Endothelial cell of umbilical vein (primary cell): ENCODE measurements at regions not wholly inside any gene's neighbourhood (a gene's known extent, or its start where the extent isn't known, plus 50 kb on each side); places are given as distances from the start of the nearest gene placed in this dataset.

ENCODE experiments used
- BruUV-seq: library from RNA; stranded (reverse); fragments of 400-500 nt; replicated peaks from 2 replicates; lab custom pipeline; 2021; lab: Mats Ljungman, UMichigan
- CTCF ChIA-PET: fragments of 300-600, 350-600 bp; sonication (Branson Sonifier 250); formaldehyde crosslinking; loops from one replicate; lab custom pipeline; 2021; ENCODE audit warnings: antibody characterized with exemption, inconsistent platforms; lab: Charles Lee
- POLR2A ChIA-PET: fragments of 300-600, 350-600 bp; sonication (Branson Sonifier 250); formaldehyde crosslinking; loops from one replicate; lab custom pipeline; 2021; ENCODE audit warnings: antibody characterized with exemption, inconsistent platforms; lab: Charles Lee
- DNase-seq: peaks from one replicate; pipeline ENCODE4 v3.0.0-alpha.2; 2011; ENCODE audit warnings: low read depth, low spot score
- FAIRE-seq: peaks from 2 replicates; lab custom pipeline; 2011; peaks lifted over from hg19 to GRCh38; lab: Jason Lieb, UNC
- H2AFZ ChIP-seq: 2 replicates; pipeline ENCODE4 v1.6.0; 2012; ENCODE audit warnings: low read depth, low read length, control low read depth, inconsistent platforms
- H3K27ac ChIP-seq: 2 replicates; pipeline ENCODE4 v1.5.1; 2011; ENCODE audit warnings: low read depth, mild to moderate bottlenecking, control low read depth, low read length, moderate library complexity; ENCODE audit not compliant: insufficient read depth
- H3K27me3 ChIP-seq, 2 experiments: 2 replicates each; pipeline versions ENCODE4 v1.6.0 to v1.6.1; 2011; ENCODE audit warnings: low read length in 2 of 2, mixed read lengths in 1 of 2; ENCODE audit not compliant: control insufficient read depth in 2 of 2, insufficient read depth in 2 of 2
- H3K36me3 ChIP-seq, 2 experiments: 2 replicates in 1 of 2; 3 replicates in 1 of 2; pipeline ENCODE4 v1.5.1; 2011; ENCODE audit warnings: low read length in 2 of 2, mild to moderate bottlenecking in 1 of 2, moderate library complexity in 1 of 2; ENCODE audit not compliant: control insufficient read depth in 2 of 2, insufficient read depth in 2 of 2; ENCODE audit errors: extremely low read depth in 1 of 2
- H3K4me1 ChIP-seq: 3 replicates; pipeline ENCODE4 v1.5.1; 2011; ENCODE audit warnings: mild to moderate bottlenecking, low read length; ENCODE audit not compliant: control insufficient read depth, insufficient read depth; ENCODE audit errors: extremely low read depth
- H3K4me2 ChIP-seq: 2 replicates; pipeline ENCODE4 v1.6.1; 2011; ENCODE audit warnings: low read length, control low read depth, mixed read lengths; ENCODE audit not compliant: insufficient read depth
- H3K4me3 ChIP-seq, 3 experiments: fragments of 200-600 bp in 1 of 3; sonication (generic), shearing (Covaris generic) in 1 of 3; replicated peaks in 1 of 3; 2 replicates each; pipeline ENCODE4 v1.5.1; 2011 to 2016; ENCODE audit warnings: control low read depth in 3 of 3, low read length in 3 of 3, mild to moderate bottlenecking in 2 of 3, inconsistent platforms in 1 of 3, low read depth in 1 of 3, moderate library complexity in 1 of 3; ENCODE audit not compliant: insufficient read depth in 1 of 3
- H3K79me2 ChIP-seq: 2 replicates; pipeline ENCODE4 v1.6.0; 2012; ENCODE audit warnings: low read length, inconsistent platforms; ENCODE audit not compliant: control insufficient read depth, insufficient read depth
- H3K9ac ChIP-seq: replicated peaks from 2 replicates; pipeline ENCODE3; 2011; ENCODE audit warnings: low read length, control low read depth; ENCODE audit not compliant: insufficient read depth; ENCODE audit errors: extremely low read depth
- H3K9me1 ChIP-seq: replicated peaks from 3 replicates; pipeline ENCODE4 v1.6.0; 2011; ENCODE audit warnings: mild to moderate bottlenecking, low read length; ENCODE audit not compliant: control insufficient read depth, insufficient read depth; ENCODE audit errors: extremely low read depth
- H3K9me3 ChIP-seq: replicated peaks from 2 replicates; pipeline ENCODE4 v1.5.1; 2012; ENCODE audit warnings: low read length, inconsistent platforms; ENCODE audit not compliant: control insufficient read depth, insufficient read depth
- H4K20me1 ChIP-seq: replicated peaks from 2 replicates; pipeline ENCODE3; 2011; ENCODE audit warnings: mild to moderate bottlenecking, low read length; ENCODE audit not compliant: control insufficient read depth, insufficient read depth; ENCODE audit errors: extremely low read depth
- CTCF ChIP-seq, 2 donors: IDR thresholded peaks; 1 replicate in 1 of 2; 2 replicates in 1 of 2; pipeline ENCODE4 v1.5.1; 2011; ENCODE audit warnings: low read length in 2 of 2, mild to moderate bottlenecking in 2 of 2, moderate library complexity in 2 of 2, control low read depth in 1 of 2, inconsistent platforms in 1 of 2, low read depth in 1 of 2; ENCODE audit not compliant: insufficient read depth in 1 of 2; ENCODE audit errors: extremely low read depth in 1 of 2
- EZH2 ChIP-seq: IDR thresholded peaks from 2 replicates; pipeline ENCODE4 v1.6.1; 2012; ENCODE audit warnings: borderline replicate concordance, low read depth, mild to moderate bottlenecking, moderate library complexity, low read length, inconsistent platforms; ENCODE audit not compliant: severe bottlenecking
- FOS ChIP-seq: IDR thresholded peaks from 2 replicates; pipeline ENCODE4 v1.6.1; 2011; ENCODE audit warnings: mild to moderate bottlenecking, low read length, moderate library complexity, borderline replicate concordance; ENCODE audit not compliant: insufficient read depth
- GATA2 ChIP-seq: IDR thresholded peaks from 2 replicates; pipeline ENCODE4 v1.7.0; 2011; ENCODE audit warnings: low read depth, mild to moderate bottlenecking, moderate library complexity, mixed read lengths, low read length; ENCODE audit not compliant: insufficient read length, insufficient read depth
- JUN ChIP-seq: IDR thresholded peaks from 2 replicates; pipeline ENCODE4 v1.6.1; 2011; ENCODE audit warnings: borderline replicate concordance, low read depth; ENCODE audit not compliant: insufficient read length, insufficient read depth
- MAX ChIP-seq: IDR thresholded peaks from 2 replicates; pipeline ENCODE4 v1.6.1; 2011; ENCODE audit not compliant: insufficient read depth, insufficient read length
- MYC ChIP-seq: IDR thresholded peaks from one replicate; pipeline ENCODE4 v1.6.1; 2011; ENCODE audit warnings: mild to moderate bottlenecking, low read depth, low read length
- POLR2A ChIP-seq: IDR thresholded peaks from 2 replicates; pipeline ENCODE4 v1.6.1; 2012; ENCODE audit warnings: low read depth, mild to moderate bottlenecking, control low read depth, low read length
- POLR2AphosphoS5 ChIP-seq: IDR thresholded peaks from 2 replicates; pipeline ENCODE4 v1.6.1; 2012; ENCODE audit warnings: low read depth, mild to moderate bottlenecking, control low read depth, low read length, moderate library complexity; ENCODE audit not compliant: insufficient read depth
- dilution Hi-C: fragments of 300-500 bp; cut with MboI; formaldehyde crosslinking; loops from one replicate; pipeline ENCODE4 v1.15.0; 2019; ENCODE audit warnings: low sequenced_read_pairs; ENCODE audit not compliant: extremely low pct_ligation_motif_present
- intact Hi-C: fragments of 100-400 bp; cut with micrococcal nuclease; formaldehyde crosslinking; loops from one replicate; pipeline ENCODE4 v1.10.0; 2022

DNA sequence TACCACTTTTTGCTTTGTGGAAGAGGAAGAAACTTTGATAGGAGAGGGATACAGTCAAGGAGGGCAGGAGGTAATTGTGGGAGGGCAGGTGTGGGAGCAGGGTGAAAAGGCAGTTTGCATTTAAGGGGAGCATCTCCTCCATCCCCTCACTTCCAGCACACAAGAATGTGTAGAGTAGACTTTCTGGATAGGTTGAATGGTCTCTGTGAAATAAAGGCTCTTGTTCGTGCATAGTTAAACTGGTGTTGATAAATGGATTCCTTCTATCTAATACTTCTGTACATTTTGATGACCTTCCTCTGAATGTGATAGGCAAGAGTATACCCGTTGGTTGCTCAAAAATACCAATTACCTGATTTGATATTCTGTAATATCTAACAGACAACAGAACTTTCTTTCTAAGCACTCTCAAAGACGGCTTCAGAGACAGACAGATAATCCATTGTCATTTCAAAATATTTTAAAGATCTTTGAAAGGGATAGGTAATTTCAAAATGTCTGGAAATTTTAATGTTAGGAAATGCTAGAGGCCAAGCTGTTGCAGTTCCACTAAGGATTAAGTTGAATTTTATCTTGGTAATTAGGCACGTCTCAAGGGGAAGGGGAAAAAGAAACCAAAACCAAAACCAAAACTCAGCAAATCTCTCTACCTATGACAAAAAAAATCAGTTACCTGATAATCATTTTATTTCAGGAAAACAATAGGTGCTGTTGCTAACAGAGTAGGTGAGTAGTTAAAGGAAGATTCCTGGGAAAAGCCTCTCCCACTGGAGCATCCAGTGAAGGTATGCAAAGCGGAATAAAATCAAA is 302.6 kb downstream of the COG6 start:
- ChIA-PET POLR2A (no interaction called here), CTCF (no interaction called here)
- peaks cover 15% of the 10 kb centered on the region for H3K4me1 ChIP-seq
- no peak overlapping the region for H3K9ac ChIP-seq
- TF ChIP-seq EZH2 (no peak), CTCF (IDR thresholded peaks at IDR 0.05; ENCODE audit: extremely low read depth in 1 of 2, insufficient read depth in 1 of 2, low read depth in 1 of 2, low read length in 2 of 2) (no peak), MYC (no peak), POLR2A (no peak), POLR2AphosphoS5 (no peak), JUN (no peak), FOS (no peak), GATA2 (no peak), MAX (no peak)
- H3K4me3 ChIP-seq = no peak overlapping the region
- H3K27me3 ChIP-seq = no peaks in the 10 kb centered on the region
- BruUV-seq = no TSS peak
- H3K4me2 ChIP-seq = no peak overlapping the region
- no peaks in the 10 kb centered on the region for H3K9me1 ChIP-seq
- no peak for DNase-seq
- dilution Hi-C loops = no loop called here
- no peak overlapping the region for H2AFZ ChIP-seq
- no peaks in the 10 kb centered on the region for H3K36me3 ChIP-seq
- no peak overlapping the region for H3K27ac ChIP-seq
- H4K20me1 ChIP-seq = no peaks in the 10 kb centered on the region
- FAIRE-seq = no peak
- H3K9me3 ChIP-seq = no peaks in the 10 kb centered on the region
- intact Hi-C loops = loop anchor here (10.0 kb wide), 1 partner anchor 817 kb away; the partner anchor contains the start of gene MRPS31
- H3K79me2 ChIP-seq = no peaks in the 10 kb centered on the region
